WTC11 (cell line): ENCODE measurements at regions not wholly inside any gene's neighbourhood (a gene's known extent, or its start where the extent isn't known, plus 50 kb on each side); places are given as distances from the start of the nearest gene placed in this dataset.
A peak's percentile ranks its signal among the peaks of the same experiment; 100 is the strongest.

Source experiments
- ATAC-seq: fragments of 200-7000 bp; cut with Tn5 transposase; 2 replicates; pipeline ENCODE4 v1.10.0; 2021; ENCODE audit warnings: mild to moderate bottlenecking, moderate library complexity
- CTCF ChIA-PET: fragments of 300-600 bp; sonication (Branson Sonifier 250); formaldehyde crosslinking; loops from one replicate; lab custom pipeline; 2021; ENCODE audit warnings: antibody characterized with exemption; lab: Charles Lee
- POLR2A ChIA-PET: fragments of 350-600 bp; sonication (Branson Sonifier 250); formaldehyde crosslinking; loops from one replicate; lab custom pipeline; 2021; ENCODE audit warnings: antibody characterized with exemption; lab: Charles Lee
- DNase-seq: peaks from one replicate; pipeline ENCODE4 v3.0.0; 2021; ENCODE audit warnings: low spot score
- H3K27ac Mint-ChIP-seq: 2 replicates; pipeline ENCODE4 v1.8.0; 2021; ENCODE audit warnings: mixed read lengths
- H3K27me3 Mint-ChIP-seq: 2 replicates; pipeline ENCODE4 v1.8.0; 2021; ENCODE audit warnings: low read depth, mild to moderate bottlenecking, moderate library complexity, mixed read lengths
- H3K36me3 Mint-ChIP-seq: 2 replicates; pipeline ENCODE4 v1.8.0; 2021; ENCODE audit warnings: mixed read lengths
- H3K4me1 Mint-ChIP-seq: 2 replicates; pipeline ENCODE4 v1.8.0; 2022; ENCODE audit warnings: mixed read lengths
- H3K4me3 Mint-ChIP-seq: 2 replicates; pipeline ENCODE4 v1.8.0; 2021; ENCODE audit warnings: mild to moderate bottlenecking, moderate library complexity, mixed read lengths
- H3K9me3 Mint-ChIP-seq: 2 replicates; pipeline ENCODE4 v1.8.0; 2021; ENCODE audit warnings: mixed read lengths
- SMAD3 ChIP-seq: sonication (generic); formaldehyde crosslinking; IDR thresholded peaks from 2 replicates; pipeline ENCODE4 v1.8.0; 2022; ENCODE audit warnings: missing genetic modification reagents, mild to moderate bottlenecking, borderline replicate concordance
- SOX15 ChIP-seq: fragments of 250-450 bp; sonication (Bioruptor Pico); IDR thresholded peaks from 2 replicates; pipeline ENCODE4 v1.9.0; 2021; ENCODE audit warnings: mild to moderate bottlenecking
- ZNF138 ChIP-seq: sonication (generic); formaldehyde crosslinking; conservative IDR thresholded peaks from 2 replicates; pipeline ENCODE4 v1.8.1; 2022; ENCODE audit warnings: mild to moderate bottlenecking, moderate library complexity, missing genetic modification reagents
- TF ChIP-seq, protein P1 (sequence below): fragments of 250-450 bp; sonication (Bioruptor Pico); IDR thresholded peaks from 2 replicates; pipeline ENCODE4 v1.9.0; 2021; ENCODE audit warnings: moderate library complexity, mild to moderate bottlenecking, inconsistent platforms, borderline replicate concordance
- TF ChIP-seq, protein P2 (sequence below): sonication (generic); formaldehyde crosslinking; IDR thresholded peaks from 2 replicates; pipeline ENCODE4 v1.8.1; 2023; ENCODE audit warnings: mild to moderate bottlenecking, missing genetic modification reagents, moderate library complexity
- TF ChIP-seq, protein P3 (sequence below): fragments of 250-450 bp; sonication (Bioruptor Pico); IDR thresholded peaks from 2 replicates; pipeline ENCODE4 v2.1.2; 2022; ENCODE audit warnings: mild to moderate bottlenecking, moderate library complexity
- TF ChIP-seq, protein P4 (sequence below): sonication (generic); formaldehyde crosslinking; IDR thresholded peaks from 2 replicates; pipeline ENCODE4 v1.8.0; 2023; ENCODE audit warnings: missing genetic modification reagents, mild to moderate bottlenecking, borderline replicate concordance
- TF ChIP-seq, protein P5 (sequence below): sonication (generic); formaldehyde crosslinking; IDR thresholded peaks from 2 replicates; pipeline ENCODE4 v1.8.0; 2023; ENCODE audit warnings: mild to moderate bottlenecking, missing genetic modification reagents
- TF ChIP-seq, protein P6 (sequence below): sonication (generic); formaldehyde crosslinking; IDR thresholded peaks from 2 replicates; pipeline ENCODE4 v1.8.1; 2023; ENCODE audit warnings: mild to moderate bottlenecking, moderate library complexity, missing genetic modification reagents
- TF ChIP-seq, protein P7 (sequence below): sonication (generic); formaldehyde crosslinking; IDR thresholded peaks from 2 replicates; pipeline ENCODE4 v1.8.0; 2022; ENCODE audit warnings: mild to moderate bottlenecking, missing genetic modification reagents
- TF ChIP-seq, protein P8 (sequence below): sonication (generic); formaldehyde crosslinking; IDR thresholded peaks from 2 replicates; pipeline ENCODE4 v1.8.1; 2022; ENCODE audit warnings: mild to moderate bottlenecking, missing genetic modification reagents, moderate library complexity, borderline replicate concordance

DNA sequence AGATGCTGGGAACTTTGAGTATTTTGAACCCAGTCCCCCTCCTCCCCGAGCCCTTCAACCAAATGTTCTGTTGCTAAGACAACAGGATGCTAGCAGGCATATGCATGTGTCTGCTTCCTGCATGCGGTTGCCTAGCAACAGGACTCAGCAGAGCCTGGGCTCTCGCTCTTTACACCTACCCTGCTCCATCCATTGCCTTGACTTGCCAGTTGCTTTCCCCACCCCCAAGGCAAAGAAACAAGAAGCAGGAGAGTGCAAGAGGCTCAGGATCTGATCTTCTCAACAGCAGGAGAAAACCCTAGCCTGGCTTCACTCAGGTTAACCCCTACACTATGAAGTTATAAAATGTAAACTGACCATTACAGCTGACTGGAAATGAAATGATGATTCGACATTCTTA lies 393.0 kb downstream of the IGSF11 start:
- Mint-ChIP-seq H3K9me3 (no peaks in the 10 kb centered on the region), H3K4me3 (no peak overlapping the region), H3K36me3 (no peaks in the 10 kb centered on the region), H3K27me3 (no peaks in the 10 kb centered on the region), H3K27ac (no peak overlapping the region), H3K4me1 (peaks cover 8% of the 10 kb centered on the region)
- CTCF ChIA-PET, result interaction anchor here (1.2 kb wide), 1 partner anchor 119 kb away, joined by 5 read pairs; no protein-coding TSS in a partner anchor
- DNase-seq, result peak; percentile 55
- TF ChIP-seq, protein P1, sequence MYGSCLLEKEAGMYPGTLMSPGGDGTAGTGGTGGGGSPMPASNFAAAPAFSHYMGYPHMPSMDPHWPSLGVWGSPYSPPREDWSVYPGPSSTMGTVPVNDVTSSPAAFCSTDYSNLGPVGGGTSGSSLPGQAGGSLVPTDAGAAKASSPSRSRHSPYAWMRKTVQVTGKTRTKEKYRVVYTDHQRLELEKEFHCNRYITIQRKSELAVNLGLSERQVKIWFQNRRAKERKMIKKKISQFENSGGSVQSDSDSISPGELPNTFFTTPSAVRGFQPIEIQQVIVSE (CRISPR knock-in tag), result no peak
- TF ChIP-seq, protein P2, sequence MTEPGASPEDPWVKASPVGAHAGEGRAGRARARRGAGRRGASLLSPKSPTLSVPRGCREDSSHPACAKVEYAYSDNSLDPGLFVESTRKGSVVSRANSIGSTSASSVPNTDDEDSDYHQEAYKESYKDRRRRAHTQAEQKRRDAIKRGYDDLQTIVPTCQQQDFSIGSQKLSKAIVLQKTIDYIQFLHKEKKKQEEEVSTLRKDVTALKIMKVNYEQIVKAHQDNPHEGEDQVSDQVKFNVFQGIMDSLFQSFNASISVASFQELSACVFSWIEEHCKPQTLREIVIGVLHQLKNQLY (CRISPR knock-in tag), result no peak
- TF ChIP-seq, protein P3, sequence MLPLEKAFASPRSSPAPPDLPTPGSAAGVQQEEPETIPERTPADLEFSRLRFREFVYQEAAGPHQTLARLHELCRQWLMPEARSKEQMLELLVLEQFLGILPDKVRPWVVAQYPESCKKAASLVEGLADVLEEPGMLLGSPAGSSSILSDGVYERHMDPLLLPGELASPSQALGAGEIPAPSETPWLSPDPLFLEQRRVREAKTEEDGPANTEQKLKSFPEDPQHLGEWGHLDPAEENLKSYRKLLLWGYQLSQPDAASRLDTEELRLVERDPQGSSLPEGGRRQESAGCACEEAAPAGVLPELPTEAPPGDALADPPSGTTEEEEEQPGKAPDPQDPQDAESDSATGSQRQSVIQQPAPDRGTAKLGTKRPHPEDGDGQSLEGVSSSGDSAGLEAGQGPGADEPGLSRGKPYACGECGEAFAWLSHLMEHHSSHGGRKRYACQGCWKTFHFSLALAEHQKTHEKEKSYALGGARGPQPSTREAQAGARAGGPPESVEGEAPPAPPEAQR (CRISPR knock-in tag), result no peak
- TF ChIP-seq ZNF138 (CRISPR knock-in tag) (no peak), SOX15 (CRISPR knock-in tag) (no peak), SMAD3 (CRISPR knock-in tag) (no peak)
- TF ChIP-seq, protein P4, sequence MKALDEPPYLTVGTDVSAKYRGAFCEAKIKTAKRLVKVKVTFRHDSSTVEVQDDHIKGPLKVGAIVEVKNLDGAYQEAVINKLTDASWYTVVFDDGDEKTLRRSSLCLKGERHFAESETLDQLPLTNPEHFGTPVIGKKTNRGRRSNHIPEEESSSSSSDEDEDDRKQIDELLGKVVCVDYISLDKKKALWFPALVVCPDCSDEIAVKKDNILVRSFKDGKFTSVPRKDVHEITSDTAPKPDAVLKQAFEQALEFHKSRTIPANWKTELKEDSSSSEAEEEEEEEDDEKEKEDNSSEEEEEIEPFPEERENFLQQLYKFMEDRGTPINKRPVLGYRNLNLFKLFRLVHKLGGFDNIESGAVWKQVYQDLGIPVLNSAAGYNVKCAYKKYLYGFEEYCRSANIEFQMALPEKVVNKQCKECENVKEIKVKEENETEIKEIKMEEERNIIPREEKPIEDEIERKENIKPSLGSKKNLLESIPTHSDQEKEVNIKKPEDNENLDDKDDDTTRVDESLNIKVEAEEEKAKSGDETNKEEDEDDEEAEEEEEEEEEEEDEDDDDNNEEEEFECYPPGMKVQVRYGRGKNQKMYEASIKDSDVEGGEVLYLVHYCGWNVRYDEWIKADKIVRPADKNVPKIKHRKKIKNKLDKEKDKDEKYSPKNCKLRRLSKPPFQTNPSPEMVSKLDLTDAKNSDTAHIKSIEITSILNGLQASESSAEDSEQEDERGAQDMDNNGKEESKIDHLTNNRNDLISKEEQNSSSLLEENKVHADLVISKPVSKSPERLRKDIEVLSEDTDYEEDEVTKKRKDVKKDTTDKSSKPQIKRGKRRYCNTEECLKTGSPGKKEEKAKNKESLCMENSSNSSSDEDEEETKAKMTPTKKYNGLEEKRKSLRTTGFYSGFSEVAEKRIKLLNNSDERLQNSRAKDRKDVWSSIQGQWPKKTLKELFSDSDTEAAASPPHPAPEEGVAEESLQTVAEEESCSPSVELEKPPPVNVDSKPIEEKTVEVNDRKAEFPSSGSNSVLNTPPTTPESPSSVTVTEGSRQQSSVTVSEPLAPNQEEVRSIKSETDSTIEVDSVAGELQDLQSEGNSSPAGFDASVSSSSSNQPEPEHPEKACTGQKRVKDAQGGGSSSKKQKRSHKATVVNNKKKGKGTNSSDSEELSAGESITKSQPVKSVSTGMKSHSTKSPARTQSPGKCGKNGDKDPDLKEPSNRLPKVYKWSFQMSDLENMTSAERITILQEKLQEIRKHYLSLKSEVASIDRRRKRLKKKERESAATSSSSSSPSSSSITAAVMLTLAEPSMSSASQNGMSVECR (CRISPR knock-in tag), result no peak
- TF ChIP-seq, protein P5, sequence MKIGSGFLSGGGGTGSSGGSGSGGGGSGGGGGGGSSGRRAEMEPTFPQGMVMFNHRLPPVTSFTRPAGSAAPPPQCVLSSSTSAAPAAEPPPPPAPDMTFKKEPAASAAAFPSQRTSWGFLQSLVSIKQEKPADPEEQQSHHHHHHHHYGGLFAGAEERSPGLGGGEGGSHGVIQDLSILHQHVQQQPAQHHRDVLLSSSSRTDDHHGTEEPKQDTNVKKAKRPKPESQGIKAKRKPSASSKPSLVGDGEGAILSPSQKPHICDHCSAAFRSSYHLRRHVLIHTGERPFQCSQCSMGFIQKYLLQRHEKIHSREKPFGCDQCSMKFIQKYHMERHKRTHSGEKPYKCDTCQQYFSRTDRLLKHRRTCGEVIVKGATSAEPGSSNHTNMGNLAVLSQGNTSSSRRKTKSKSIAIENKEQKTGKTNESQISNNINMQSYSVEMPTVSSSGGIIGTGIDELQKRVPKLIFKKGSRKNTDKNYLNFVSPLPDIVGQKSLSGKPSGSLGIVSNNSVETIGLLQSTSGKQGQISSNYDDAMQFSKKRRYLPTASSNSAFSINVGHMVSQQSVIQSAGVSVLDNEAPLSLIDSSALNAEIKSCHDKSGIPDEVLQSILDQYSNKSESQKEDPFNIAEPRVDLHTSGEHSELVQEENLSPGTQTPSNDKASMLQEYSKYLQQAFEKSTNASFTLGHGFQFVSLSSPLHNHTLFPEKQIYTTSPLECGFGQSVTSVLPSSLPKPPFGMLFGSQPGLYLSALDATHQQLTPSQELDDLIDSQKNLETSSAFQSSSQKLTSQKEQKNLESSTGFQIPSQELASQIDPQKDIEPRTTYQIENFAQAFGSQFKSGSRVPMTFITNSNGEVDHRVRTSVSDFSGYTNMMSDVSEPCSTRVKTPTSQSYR, result no peak
- TF ChIP-seq, protein P6, sequence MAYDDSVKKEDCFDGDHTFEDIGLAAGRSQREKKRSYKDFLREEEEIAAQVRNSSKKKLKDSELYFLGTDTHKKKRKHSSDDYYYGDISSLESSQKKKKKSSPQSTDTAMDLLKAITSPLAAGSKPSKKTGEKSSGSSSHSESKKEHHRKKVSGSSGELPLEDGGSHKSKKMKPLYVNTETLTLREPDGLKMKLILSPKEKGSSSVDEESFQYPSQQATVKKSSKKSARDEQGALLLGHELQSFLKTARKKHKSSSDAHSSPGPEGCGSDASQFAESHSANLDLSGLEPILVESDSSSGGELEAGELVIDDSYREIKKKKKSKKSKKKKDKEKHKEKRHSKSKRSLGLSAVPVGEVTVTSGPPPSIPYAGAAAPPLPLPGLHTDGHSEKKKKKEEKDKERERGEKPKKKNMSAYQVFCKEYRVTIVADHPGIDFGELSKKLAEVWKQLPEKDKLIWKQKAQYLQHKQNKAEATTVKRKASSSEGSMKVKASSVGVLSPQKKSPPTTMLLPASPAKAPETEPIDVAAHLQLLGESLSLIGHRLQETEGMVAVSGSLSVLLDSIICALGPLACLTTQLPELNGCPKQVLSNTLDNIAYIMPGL (CRISPR knock-in tag), result no peak
- TF ChIP-seq, protein P7, sequence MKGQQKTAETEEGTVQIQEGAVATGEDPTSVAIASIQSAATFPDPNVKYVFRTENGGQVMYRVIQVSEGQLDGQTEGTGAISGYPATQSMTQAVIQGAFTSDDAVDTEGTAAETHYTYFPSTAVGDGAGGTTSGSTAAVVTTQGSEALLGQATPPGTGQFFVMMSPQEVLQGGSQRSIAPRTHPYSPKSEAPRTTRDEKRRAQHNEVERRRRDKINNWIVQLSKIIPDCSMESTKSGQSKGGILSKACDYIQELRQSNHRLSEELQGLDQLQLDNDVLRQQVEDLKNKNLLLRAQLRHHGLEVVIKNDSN (CRISPR knock-in tag), result no peak
- TF ChIP-seq, protein P8, sequence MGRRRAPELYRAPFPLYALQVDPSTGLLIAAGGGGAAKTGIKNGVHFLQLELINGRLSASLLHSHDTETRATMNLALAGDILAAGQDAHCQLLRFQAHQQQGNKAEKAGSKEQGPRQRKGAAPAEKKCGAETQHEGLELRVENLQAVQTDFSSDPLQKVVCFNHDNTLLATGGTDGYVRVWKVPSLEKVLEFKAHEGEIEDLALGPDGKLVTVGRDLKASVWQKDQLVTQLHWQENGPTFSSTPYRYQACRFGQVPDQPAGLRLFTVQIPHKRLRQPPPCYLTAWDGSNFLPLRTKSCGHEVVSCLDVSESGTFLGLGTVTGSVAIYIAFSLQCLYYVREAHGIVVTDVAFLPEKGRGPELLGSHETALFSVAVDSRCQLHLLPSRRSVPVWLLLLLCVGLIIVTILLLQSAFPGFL, result no peak
- ATAC-seq, result peak; percentile 99
- POLR2A ChIA-PET, result interaction anchor here (0.7 kb wide), 1 partner anchor 1063 kb away, joined by 3 read pairs; no protein-coding TSS in a partner anchor
